Natural killer cell (primary cell): ENCODE measurements at regions not wholly inside any gene's neighbourhood (a gene's known extent, or its start where the extent isn't known, plus 50 kb on each side); places are given as distances from the start of the nearest gene placed in this dataset.

ENCODE experiments used
- ATAC-seq, 3 donors: fragments of 150-1000 bp in 2 of 3; fragments of 200-7000 bp in 1 of 3; cut with Tn5 transposase; 1 replicate in 1 of 3; 2 replicates in 2 of 3; pipeline ENCODE4 v1.10.0; 2021; ENCODE audit warnings: mild to moderate bottlenecking in 2 of 3, moderate library complexity in 2 of 3
- DNase-seq, 2 donors: peaks; one replicate each; pipeline versions ENCODE4 v3.0.0 to v3.0.0-alpha.2; 2013 to 2021; ENCODE audit warnings: mixed read lengths in 1 of 2
- H3K27ac ChIP-seq: one replicate; pipeline ENCODE4 v1.5.1; 2013; ENCODE audit warnings: mild to moderate bottlenecking, low read length
- H3K27me3 ChIP-seq: one replicate; pipeline ENCODE4 v1.6.1; 2013; ENCODE audit warnings: low read length; ENCODE audit not compliant: control insufficient read depth, insufficient read depth
- H3K36me3 ChIP-seq: one replicate; pipeline ENCODE4 v1.6.1; 2013; ENCODE audit warnings: low read length; ENCODE audit not compliant: control insufficient read depth, insufficient read depth
- H3K4me1 ChIP-seq: one replicate; pipeline ENCODE4 v1.6.1; 2013; ENCODE audit warnings: low read length; ENCODE audit not compliant: control insufficient read depth, insufficient read depth
- H3K4me3 ChIP-seq: one replicate; pipeline ENCODE4 v1.5.1; 2013; ENCODE audit warnings: low read length
- H3K9me3 ChIP-seq: one replicate; pipeline ENCODE4 v1.6.1; 2013; ENCODE audit warnings: low read length; ENCODE audit not compliant: control insufficient read depth, insufficient read depth
- H3K27ac Mint-ChIP-seq, 2 donors: one replicate each; pipeline ENCODE4 v1.8.0; 2022; ENCODE audit warnings: mild to moderate bottlenecking in 2 of 2, mixed read lengths in 2 of 2, moderate library complexity in 1 of 2
- H3K27me3 Mint-ChIP-seq, 2 donors: one replicate each; pipeline ENCODE4 v1.8.0; 2022; ENCODE audit warnings: low read depth in 2 of 2, mixed read lengths in 2 of 2
- H3K36me3 Mint-ChIP-seq: one replicate; pipeline ENCODE4 v1.8.0; 2022; ENCODE audit warnings: mixed read lengths
- H3K4me1 Mint-ChIP-seq, 2 donors: one replicate each; pipeline ENCODE4 v1.8.0; 2022; ENCODE audit warnings: mixed read lengths in 2 of 2
- H3K4me3 Mint-ChIP-seq: one replicate; pipeline ENCODE4 v1.8.0; 2022; ENCODE audit warnings: mild to moderate bottlenecking, moderate library complexity, mixed read lengths
- H3K9me3 Mint-ChIP-seq, 2 donors: one replicate each; pipeline ENCODE4 v1.8.0; 2022; ENCODE audit warnings: mixed read lengths in 2 of 2
- WGBS: methylation state at CpG from one replicate; pipeline ENCODE4 v1.1.7; 2013; ENCODE audit warnings: missing lambda C conversion rate; ENCODE audit not compliant: insufficient coverage; 5-methylcytosine and 5-hydroxymethylcytosine counted together
- intact Hi-C: fragments of 100-400 bp; cut with micrococcal nuclease; formaldehyde crosslinking; loops from one replicate; pipeline ENCODE4 v1.14.2; 2022
- TF ChIP-seq, protein P1 (sequence below): fragments of 200-600 bp; IDR thresholded peaks from one replicate; pipeline ENCODE4 v1.8.0; 2022; ENCODE audit warnings: antibody characterized with exemption

DNA sequence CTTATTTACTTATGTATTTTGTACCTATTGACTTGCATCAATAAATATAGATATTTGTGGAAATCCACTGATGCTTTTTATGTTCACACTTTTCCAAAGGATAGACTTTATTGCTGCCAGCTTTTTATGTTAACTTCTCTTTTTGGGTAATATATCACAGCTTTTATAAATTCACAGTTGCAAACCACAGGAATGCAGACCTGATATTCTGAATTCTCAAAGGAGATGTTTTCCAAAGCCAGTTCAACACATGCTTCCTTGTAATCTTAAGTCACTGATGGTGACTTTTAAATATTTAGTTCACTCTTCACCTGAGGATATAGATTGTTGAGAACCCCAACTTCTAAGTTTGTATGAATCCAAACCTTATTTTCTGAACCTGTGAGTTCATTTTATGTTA lies 223.4 kb upstream of the PRR16 start:
- Mint-ChIP-seq H3K27me3 (no peaks in the 10 kb centered on the region), H3K4me1 (peaks cover 0 to 9% of the 10 kb centered on the region in 2 donors), H3K4me3 (no peak overlapping the region), H3K27ac (no peak overlapping the region), H3K36me3 (peaks cover under 1% of the 10 kb centered on the region), H3K9me3 (peaks cover 0 to 18% of the 10 kb centered on the region in 2 donors)
- Histone ChIP-seq H3K4me1 (no peaks in the 10 kb centered on the region), H3K9me3 (no peaks in the 10 kb centered on the region), H3K27me3 (no peaks in the 10 kb centered on the region), H3K27ac (no peak overlapping the region), H3K4me3 (no peak overlapping the region), H3K36me3 (no peaks in the 10 kb centered on the region)
- TF ChIP-seq, protein P1, sequence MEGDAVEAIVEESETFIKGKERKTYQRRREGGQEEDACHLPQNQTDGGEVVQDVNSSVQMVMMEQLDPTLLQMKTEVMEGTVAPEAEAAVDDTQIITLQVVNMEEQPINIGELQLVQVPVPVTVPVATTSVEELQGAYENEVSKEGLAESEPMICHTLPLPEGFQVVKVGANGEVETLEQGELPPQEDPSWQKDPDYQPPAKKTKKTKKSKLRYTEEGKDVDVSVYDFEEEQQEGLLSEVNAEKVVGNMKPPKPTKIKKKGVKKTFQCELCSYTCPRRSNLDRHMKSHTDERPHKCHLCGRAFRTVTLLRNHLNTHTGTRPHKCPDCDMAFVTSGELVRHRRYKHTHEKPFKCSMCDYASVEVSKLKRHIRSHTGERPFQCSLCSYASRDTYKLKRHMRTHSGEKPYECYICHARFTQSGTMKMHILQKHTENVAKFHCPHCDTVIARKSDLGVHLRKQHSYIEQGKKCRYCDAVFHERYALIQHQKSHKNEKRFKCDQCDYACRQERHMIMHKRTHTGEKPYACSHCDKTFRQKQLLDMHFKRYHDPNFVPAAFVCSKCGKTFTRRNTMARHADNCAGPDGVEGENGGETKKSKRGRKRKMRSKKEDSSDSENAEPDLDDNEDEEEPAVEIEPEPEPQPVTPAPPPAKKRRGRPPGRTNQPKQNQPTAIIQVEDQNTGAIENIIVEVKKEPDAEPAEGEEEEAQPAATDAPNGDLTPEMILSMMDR, result no peak
- intact Hi-C loops, result no loop called here
- DNase-seq, result no peak
- no peak for ATAC-seq

DNA sequence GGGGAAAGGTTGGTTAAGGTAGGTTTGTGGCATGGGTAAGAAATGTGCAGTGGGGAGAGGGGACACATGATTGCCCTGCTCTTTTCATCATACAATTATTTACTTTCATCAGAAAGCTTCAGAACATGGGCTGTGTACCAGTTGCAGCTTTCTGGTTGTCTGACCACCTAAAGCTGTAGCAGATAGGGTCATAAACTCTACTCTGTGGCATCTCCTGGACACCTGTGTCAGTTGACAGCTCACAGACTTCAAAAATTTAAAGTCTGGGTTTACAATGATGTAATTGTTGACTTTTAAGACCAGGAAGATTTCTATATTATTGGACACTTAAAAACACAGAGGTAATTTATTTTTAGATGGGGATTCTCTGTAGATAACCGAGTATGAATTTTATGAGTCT lies 222.7 kb upstream of the PRR16 start:
- H3K4me1 Mint-ChIP-seq, result peaks cover 0 to 2% of the 10 kb centered on the region in 2 donors
- H3K9me3 ChIP-seq, result no peaks in the 10 kb centered on the region
- no peaks in the 10 kb centered on the region for H3K4me1 ChIP-seq
- 80% methylated on average over 1 of the region's 1 CpG for WGBS
- no peak overlapping the region for H3K4me3 Mint-ChIP-seq
- no peaks in the 10 kb centered on the region for H3K27me3 ChIP-seq
- peaks cover 7% of the 10 kb centered on the region for H3K36me3 Mint-ChIP-seq
- no peak overlapping the region for H3K27ac Mint-ChIP-seq
- intact Hi-C loops, result no loop called here
- TF ChIP-seq, protein P1, result no peak
- DNase-seq (no peak), ATAC-seq (no peak)
- no peaks in the 10 kb centered on the region for H3K27me3 Mint-ChIP-seq
- H3K4me3 ChIP-seq, result no peak overlapping the region
- H3K9me3 Mint-ChIP-seq, result peaks cover 0 to 17% of the 10 kb centered on the region in 2 donors
- H3K27ac ChIP-seq, result no peak overlapping the region
- H3K36me3 ChIP-seq, result no peaks in the 10 kb centered on the region

GRCh38 chr5:120251898-120252297 lies 212.2 kb upstream of the PRR16 start:
- no peaks in the 10 kb centered on the region for H3K27me3 Mint-ChIP-seq
- Histone ChIP-seq H3K27me3 (no peaks in the 10 kb centered on the region), H3K4me3 (no peak overlapping the region), H3K4me1 (no peaks in the 10 kb centered on the region), H3K9me3 (no peaks in the 10 kb centered on the region), H3K27ac (no peak overlapping the region), H3K36me3 (no peaks in the 10 kb centered on the region)
- ATAC-seq, result no peak
- intact Hi-C loops, result no loop called here
- TF ChIP-seq, protein P1, result no peak
- WGBS, result 97% methylated on average over 3 of the region's 3 CpGs
- peaks cover 2 to 6% of the 10 kb centered on the region in 2 donors for H3K9me3 Mint-ChIP-seq
- H3K4me1 Mint-ChIP-seq, result no peaks in the 10 kb centered on the region
- no peak overlapping the region for H3K27ac Mint-ChIP-seq
- H3K36me3 Mint-ChIP-seq, result no peaks in the 10 kb centered on the region
- DNase-seq, result no peak
- no peak overlapping the region for H3K4me3 Mint-ChIP-seq

DNA sequence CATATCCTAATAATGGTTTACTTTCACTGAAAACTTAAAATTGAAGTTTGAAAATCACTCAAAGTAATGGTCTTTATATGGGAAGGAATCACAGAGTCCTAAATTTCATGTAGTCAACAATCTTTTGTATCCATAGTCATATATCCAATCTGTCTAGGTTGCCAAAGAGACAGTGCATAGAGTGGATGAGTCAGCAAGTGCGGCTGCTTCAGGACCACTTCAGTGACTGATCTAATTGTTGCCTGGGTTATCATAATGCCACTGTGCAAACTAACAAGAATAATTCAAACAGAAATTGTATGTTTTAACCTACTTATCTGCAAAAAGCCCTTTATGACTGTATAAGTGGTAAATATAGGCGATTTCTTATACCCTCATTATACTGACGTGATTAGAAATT lies 211.3 kb upstream of the PRR16 start:
- H3K4me3 Mint-ChIP-seq, result no peak overlapping the region
- H3K4me1 Mint-ChIP-seq, result no peaks in the 10 kb centered on the region
- WGBS, result 82% methylated on average over 1 of the region's 3 CpGs

More for the DNA sequence above, 211.3 kb upstream of the PRR16 start:
- ATAC-seq (no peak), DNase-seq (no peak)
- Histone ChIP-seq H3K36me3 (no peaks in the 10 kb centered on the region), H3K9me3 (no peaks in the 10 kb centered on the region), H3K27me3 (no peaks in the 10 kb centered on the region), H3K27ac (no peak overlapping the region), H3K4me3 (no peak overlapping the region), H3K4me1 (no peaks in the 10 kb centered on the region)
- intact Hi-C loops, result no loop called here
- Mint-ChIP-seq H3K27ac (no peak overlapping the region), H3K36me3 (no peaks in the 10 kb centered on the region), H3K9me3 (peaks cover 4 to 10% of the 10 kb centered on the region in 2 donors), H3K27me3 (no peaks in the 10 kb centered on the region)
- TF ChIP-seq, protein P1, result no peak
